HG03457 (cell line): ENCODE measurements at regions not wholly inside any gene's neighbourhood (a gene's known extent, or its start where the extent isn't known, plus 50 kb on each side); places are given as distances from the start of the nearest gene placed in this dataset.
"Not testable (repeated sequence)": the region's sequence is repeated elsewhere in the genome, so short reads cannot be mapped to it uniquely, and the experiment has no call there.

Source experiments
- ATAC-seq: cut with Tn5 transposase; IDR thresholded peaks from one replicate; pipeline ENCODE4 v1.9.1; 2021; ENCODE audit warnings: moderate number of reproducible peaks; ENCODE audit not compliant: unreplicated experiment

- no peak for ATAC-seq
Measured at GRCh38 chr18:78809845-78810244, 169.8 kb upstream of the SALL3 start.

GRCh38 chr18:78810706-78811105 is 168.9 kb upstream of the SALL3 start:
- no peak for ATAC-seq

GRCh38 chr18:78812067-78812466 is 167.6 kb upstream of the SALL3 start:
- no peak for ATAC-seq

GRCh38 chr18:78813156-78813555 is 166.5 kb upstream of the SALL3 start:
- no peak for ATAC-seq

GRCh38 chr18:78813936-78814710 is 165.5 kb upstream of the SALL3 start:
- no peak for ATAC-seq

GRCh38 chr18:78814766-78815165 is 164.9 kb upstream of the SALL3 start:
- ATAC-seq, result no peak

- no peak for ATAC-seq
Measured at GRCh38 chr18:78816114-78816513, 163.5 kb upstream of the SALL3 start.

- no peak for ATAC-seq
Measured at GRCh38 chr18:78816916-78817315, 162.7 kb upstream of the SALL3 start.

- no peak for ATAC-seq
Measured at GRCh38 chr18:78818495-78818894, 161.1 kb upstream of the SALL3 start.

GRCh38 chr18:78818961-78819360 is 160.7 kb upstream of the SALL3 start:
- no peak for ATAC-seq

GRCh38 chr18:78820161-78820834 is 159.3 kb upstream of the SALL3 start:
- no peak for ATAC-seq

GRCh38 chr18:78821396-78821795 is 158.2 kb upstream of the SALL3 start:
- no peak for ATAC-seq

GRCh38 chr18:78822171-78822948 is 157.3 kb upstream of the SALL3 start:
- no peak for ATAC-seq

GRCh38 chr18:78822949-78823285 is 156.7 kb upstream of the SALL3 start:
- ATAC-seq, result no peak

GRCh38 chr18:78825168-78825567 is 154.4 kb upstream of the SALL3 start:
- no peak for ATAC-seq

- ATAC-seq, result no peak
Measured at GRCh38 chr18:78826631-78827030, 153.0 kb upstream of the SALL3 start.

GRCh38 chr18:78827141-78827540 is 152.5 kb upstream of the SALL3 start:
- no peak for ATAC-seq

GRCh38 chr18:78828131-78828530 is 151.5 kb upstream of the SALL3 start:
- no peak for ATAC-seq

- not testable (repeated sequence) for ATAC-seq
Measured at GRCh38 chr18:78829026-78829425, 150.6 kb upstream of the SALL3 start.

GRCh38 chr18:78830161-78830560 is 149.5 kb upstream of the SALL3 start:
- ATAC-seq, result no peak

GRCh38 chr18:78830826-78831225 is 148.8 kb upstream of the SALL3 start:
- ATAC-seq, result no peak

- no peak for ATAC-seq
Measured at GRCh38 chr18:78831603-78832002, 148.0 kb upstream of the SALL3 start.
